Mesendoderm (in vitro differentiated cells): ENCODE measurements at regions not wholly inside any gene's neighbourhood (a gene's known extent, or its start where the extent isn't known, plus 50 kb on each side); places are given as distances from the start of the nearest gene placed in this dataset.

Experiments
- DNase-seq: peaks from one replicate; pipeline ENCODE4 v3.0.0; 2013
- H2AK5ac ChIP-seq: 2 replicates; pipeline ENCODE4 v1.6.1; 2013; ENCODE audit warnings: low read length, inconsistent platforms
- H2BK120ac ChIP-seq: 2 replicates; pipeline ENCODE4 v1.6.1; 2013; ENCODE audit warnings: low read depth, mild to moderate bottlenecking, low read length, moderate library complexity, mixed read lengths
- H2BK15ac ChIP-seq: replicated peaks from 2 replicates; pipeline ENCODE4 v1.6.1; 2013; ENCODE audit warnings: low read depth, mild to moderate bottlenecking, moderate library complexity
- H2BK5ac ChIP-seq: 2 replicates; pipeline ENCODE4 v1.6.1; 2013; ENCODE audit warnings: low read length, inconsistent platforms
- H3K18ac ChIP-seq: 2 replicates; pipeline ENCODE4 v1.6.1; 2013; ENCODE audit warnings: mild to moderate bottlenecking, low read length, mixed read lengths
- H3K23ac ChIP-seq: one replicate; pipeline ENCODE4 v1.6.1; 2013; ENCODE audit warnings: low read length
- H3K27ac ChIP-seq: 2 replicates; pipeline ENCODE4 v1.5.1; 2013; ENCODE audit warnings: low read depth, mild to moderate bottlenecking, inconsistent platforms, low read length, moderate library complexity
- H3K27me3 ChIP-seq: 2 replicates; pipeline ENCODE4 v1.6.1; 2013; ENCODE audit warnings: low read length, control low read depth, mild to moderate bottlenecking, inconsistent platforms; ENCODE audit not compliant: insufficient read depth, poor library complexity
- H3K36me3 ChIP-seq: 2 replicates; pipeline ENCODE4 v1.6.1; 2013; ENCODE audit warnings: low read length, inconsistent platforms; ENCODE audit not compliant: control insufficient read depth, insufficient read depth
- H3K4ac ChIP-seq: one replicate; pipeline ENCODE4 v1.6.1; 2013; ENCODE audit warnings: low read depth, mild to moderate bottlenecking, low read length, moderate library complexity
- H3K4me1 ChIP-seq: 2 replicates; pipeline ENCODE4 v1.6.1; 2013; ENCODE audit warnings: low read depth, low read length, inconsistent platforms; ENCODE audit not compliant: control insufficient read depth
- H3K4me2 ChIP-seq: 2 replicates; pipeline ENCODE4 v1.6.1; 2013; ENCODE audit warnings: low read length
- H3K4me3 ChIP-seq: 2 replicates; pipeline ENCODE4 v1.5.1; 2013; ENCODE audit warnings: mild to moderate bottlenecking, low read length
- H3K56ac ChIP-seq: one replicate; pipeline ENCODE4 v1.6.1; 2013; ENCODE audit warnings: low read length
- H3K79me1 ChIP-seq: 2 replicates; pipeline ENCODE4 v1.6.1; 2013; ENCODE audit warnings: low read length, inconsistent platforms
- H3K79me2 ChIP-seq: 2 replicates; pipeline ENCODE4 v1.6.1; 2013; ENCODE audit warnings: mild to moderate bottlenecking, low read length; ENCODE audit not compliant: control insufficient read depth, insufficient read depth
- H3K9ac ChIP-seq: 2 replicates; pipeline ENCODE4 v1.6.1; 2013; ENCODE audit warnings: low read length, inconsistent platforms
- H4K5ac ChIP-seq: one replicate; pipeline ENCODE4 v1.6.1; 2013; ENCODE audit warnings: low read length
- H4K8ac ChIP-seq: one replicate; pipeline ENCODE4 v1.6.1; 2013; ENCODE audit warnings: low read depth, mild to moderate bottlenecking, control low read depth, low read length, moderate library complexity
- WGBS: extraction: QIAGEN DNeasy Blood & Tissue Kit; methylation state at CpG from one replicate; pipeline ENCODE4 v1.1.7; 2013; ENCODE audit warnings: low lambda C conversion rate, missing lambda C conversion rate; ENCODE audit not compliant: insufficient coverage; ENCODE audit errors: extremely low coverage; 5-methylcytosine and 5-hydroxymethylcytosine counted together

- Histone ChIP-seq H2BK15ac (no peak overlapping the region), H3K56ac (no peak overlapping the region), H3K9ac (no peak overlapping the region), H3K23ac (no peak overlapping the region), H4K5ac (no peak overlapping the region), H2BK120ac (no peak overlapping the region), H3K36me3 (no peaks in the 10 kb centered on the region), H3K4me3 (no peak overlapping the region), H3K27me3 (no peaks in the 10 kb centered on the region), H3K4me1 (no peaks in the 10 kb centered on the region), H3K18ac (no peak overlapping the region), H2AK5ac (no peak overlapping the region), H3K79me1 (no peaks in the 10 kb centered on the region), H3K4me2 (no peak overlapping the region), H2BK5ac (no peak overlapping the region), H3K27ac (no peak overlapping the region), H4K8ac (no peak overlapping the region), H3K4ac (no peak overlapping the region), H3K79me2 (no peaks in the 10 kb centered on the region)
- no peak for DNase-seq
- WGBS: no CpG with 5 or more reads among the region's 4 CpGs
These were observed 1387.0 kb upstream of the ADGRB3 start for GRCh38 chr6:67248077-67248476.

GRCh38 chr6:67244037-67244436, 1391.0 kb upstream of the ADGRB3 start:
- H2BK120ac ChIP-seq: no peak overlapping the region
- H3K4me3 ChIP-seq: no peak overlapping the region
- no peak overlapping the region for H3K18ac ChIP-seq
- H3K36me3 ChIP-seq: no peaks in the 10 kb centered on the region
- H3K4ac ChIP-seq: no peak overlapping the region
- DNase-seq: no peak
- no peak overlapping the region for H2BK15ac ChIP-seq
- no peak overlapping the region for H3K56ac ChIP-seq
- no peaks in the 10 kb centered on the region for H3K79me2 ChIP-seq
- H3K4me2 ChIP-seq: no peak overlapping the region
- H3K27ac ChIP-seq: no peak overlapping the region
- H2BK5ac ChIP-seq: no peak overlapping the region
- H3K23ac ChIP-seq: no peak overlapping the region
- H4K5ac ChIP-seq: no peak overlapping the region
- no peak overlapping the region for H2AK5ac ChIP-seq
- H4K8ac ChIP-seq: no peak overlapping the region
- no peaks in the 10 kb centered on the region for H3K27me3 ChIP-seq
- no CpG with 5 or more reads among the region's 6 CpGs for WGBS
- no peaks in the 10 kb centered on the region for H3K4me1 ChIP-seq
- H3K79me1 ChIP-seq: no peaks in the 10 kb centered on the region
- no peak overlapping the region for H3K9ac ChIP-seq

DNA sequence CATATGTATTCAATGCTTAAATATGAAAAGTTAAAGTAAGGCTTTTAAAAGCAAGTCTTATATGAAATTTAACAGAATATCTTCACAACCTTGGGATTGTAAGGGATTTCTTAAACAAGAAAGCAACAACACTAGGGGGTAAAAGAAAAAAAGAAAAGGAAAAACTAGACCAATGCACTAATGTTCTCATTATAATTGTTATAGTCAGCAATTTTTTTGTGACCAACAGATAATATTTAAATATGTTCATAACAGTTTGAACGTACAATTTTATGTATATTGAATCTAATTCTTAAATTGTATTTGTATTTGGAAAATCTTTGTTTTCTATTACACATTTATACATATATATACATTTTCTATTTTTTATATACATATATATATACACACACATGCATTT, 1397.8 kb upstream of the ADGRB3 start:
- Histone ChIP-seq H3K27me3 (no peaks in the 10 kb centered on the region), H2BK120ac (no peak overlapping the region), H2AK5ac (no peak overlapping the region), H3K18ac (no peak overlapping the region), H3K9ac (no peak overlapping the region), H3K79me2 (no peaks in the 10 kb centered on the region), H3K4me1 (no peaks in the 10 kb centered on the region), H3K79me1 (no peaks in the 10 kb centered on the region), H4K8ac (no peak overlapping the region), H3K56ac (no peak overlapping the region), H3K4me2 (no peak overlapping the region), H2BK5ac (no peak overlapping the region), H3K36me3 (no peaks in the 10 kb centered on the region), H3K23ac (no peak overlapping the region), H2BK15ac (no peak overlapping the region), H3K27ac (no peak overlapping the region), H4K5ac (no peak overlapping the region), H3K4ac (no peak overlapping the region), H3K4me3 (no peak overlapping the region)
- WGBS: no CpG with 5 or more reads among the region's 1 CpG
- no peak for DNase-seq

DNA sequence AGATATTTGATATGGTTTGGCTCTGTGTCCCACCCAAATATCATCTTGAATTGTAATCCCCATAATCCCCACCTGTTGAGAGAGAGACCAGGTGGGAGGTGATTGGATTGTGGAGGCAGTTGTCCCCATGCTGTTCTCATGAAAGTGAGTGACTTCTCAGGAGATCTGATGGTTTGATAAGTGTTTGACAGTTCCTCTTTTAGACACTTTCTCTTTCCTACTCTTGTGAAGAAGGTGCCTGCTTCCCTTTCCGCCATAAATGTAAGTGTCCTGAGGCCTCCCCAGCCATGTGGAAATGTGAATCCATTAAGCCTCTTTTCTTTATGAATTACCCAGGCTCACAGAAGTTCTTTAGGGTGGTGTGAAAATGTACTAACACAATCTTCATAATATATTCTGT, 1404.0 kb upstream of the ADGRB3 start:
- Histone ChIP-seq H4K8ac (no peak overlapping the region), H3K79me2 (no peaks in the 10 kb centered on the region), H3K4ac (no peak overlapping the region), H2BK15ac (no peak overlapping the region), H3K27me3 (no peaks in the 10 kb centered on the region), H4K5ac (no peak overlapping the region), H3K4me1 (no peaks in the 10 kb centered on the region), H3K18ac (no peak overlapping the region), H3K36me3 (no peaks in the 10 kb centered on the region), H3K56ac (no peak overlapping the region), H2AK5ac (no peak overlapping the region), H3K4me2 (no peak overlapping the region), H2BK5ac (no peak overlapping the region), H3K4me3 (no peak overlapping the region), H3K27ac (no peak overlapping the region), H3K79me1 (no peaks in the 10 kb centered on the region), H2BK120ac (no peak overlapping the region), H3K23ac (no peak overlapping the region), H3K9ac (no peak overlapping the region)
- DNase-seq: no peak
- WGBS: no CpG with 5 or more reads among the region's 1 CpG

- Histone ChIP-seq H2BK15ac (no peak overlapping the region), H2BK5ac (no peak overlapping the region), H3K79me1 (no peaks in the 10 kb centered on the region), H3K36me3 (no peaks in the 10 kb centered on the region), H4K5ac (no peak overlapping the region), H3K4me2 (no peak overlapping the region), H3K27me3 (no peaks in the 10 kb centered on the region), H4K8ac (no peak overlapping the region), H3K27ac (no peak overlapping the region), H3K23ac (no peak overlapping the region), H3K4me1 (no peaks in the 10 kb centered on the region), H2BK120ac (no peak overlapping the region), H3K4me3 (no peak overlapping the region), H2AK5ac (no peak overlapping the region), H3K56ac (no peak overlapping the region), H3K9ac (no peak overlapping the region), H3K4ac (no peak overlapping the region), H3K18ac (no peak overlapping the region), H3K79me2 (no peaks in the 10 kb centered on the region)
- no peak for DNase-seq
- no CpG with 5 or more reads among the region's 1 CpG for WGBS
These were observed 1410.1 kb upstream of the ADGRB3 start for GRCh38 chr6:67224989-67225388.

DNA sequence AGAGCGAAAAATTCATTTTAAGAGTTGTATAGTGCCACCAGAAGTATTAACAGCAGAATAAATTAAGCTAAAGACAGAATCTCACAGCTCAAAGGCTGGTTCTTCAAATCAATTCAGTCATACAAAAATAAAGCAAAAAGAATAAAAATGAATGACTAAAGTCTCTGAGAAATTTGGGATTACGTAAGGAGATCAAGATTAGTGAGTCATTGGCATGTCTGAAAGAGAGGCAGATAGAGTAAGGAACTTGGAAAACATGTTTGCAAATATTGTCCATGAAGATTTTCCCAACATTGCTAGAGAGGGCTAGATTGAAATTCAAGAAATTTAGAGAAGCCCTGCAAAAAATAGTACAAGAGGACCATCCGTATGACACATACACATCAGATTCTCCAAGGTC, 1413.9 kb upstream of the ADGRB3 start:
- H3K4me2 ChIP-seq: no peak overlapping the region
- H3K18ac ChIP-seq: no peak overlapping the region
- H4K8ac ChIP-seq: no peak overlapping the region
- no CpG with 5 or more reads among the region's 3 CpGs for WGBS
- no peak overlapping the region for H2BK5ac ChIP-seq
- no peaks in the 10 kb centered on the region for H3K4me1 ChIP-seq
- no peaks in the 10 kb centered on the region for H3K79me2 ChIP-seq
- no peak overlapping the region for H3K23ac ChIP-seq
- no peak overlapping the region for H2BK15ac ChIP-seq
- H3K27ac ChIP-seq: no peak overlapping the region
- H3K56ac ChIP-seq: no peak overlapping the region
- no peak for DNase-seq
- no peak overlapping the region for H3K9ac ChIP-seq
- no peaks in the 10 kb centered on the region for H3K79me1 ChIP-seq
- H3K36me3 ChIP-seq: no peaks in the 10 kb centered on the region
- H2BK120ac ChIP-seq: no peak overlapping the region
- no peak overlapping the region for H2AK5ac ChIP-seq
- no peak overlapping the region for H3K4ac ChIP-seq
- no peak overlapping the region for H4K5ac ChIP-seq
- no peaks in the 10 kb centered on the region for H3K27me3 ChIP-seq
- no peak overlapping the region for H3K4me3 ChIP-seq
